Ectodermal cell (in vitro differentiated cells): ENCODE measurements at regions not wholly inside any gene's neighbourhood (a gene's known extent, or its start where the extent isn't known, plus 50 kb on each side); places are given as distances from the start of the nearest gene placed in this dataset.

Experiments
- H3K27ac ChIP-seq: 2 replicates; pipeline ENCODE4 v1.7.0; 2013; ENCODE audit warnings: mild to moderate bottlenecking, low read depth, low read length; ENCODE audit not compliant: insufficient read depth, poor library complexity, severe bottlenecking
- H3K27me3 ChIP-seq: 2 replicates; pipeline ENCODE4 v1.7.0; 2013; ENCODE audit warnings: mild to moderate bottlenecking, low read length; ENCODE audit not compliant: insufficient read depth, control insufficient read depth, poor library complexity, severe bottlenecking
- H3K36me3 ChIP-seq: one replicate; pipeline ENCODE4 v1.7.0; 2013; ENCODE audit warnings: low read length; ENCODE audit not compliant: control insufficient read depth, insufficient read depth
- H3K4me1 ChIP-seq: one replicate; pipeline ENCODE4 v1.7.0; 2013; ENCODE audit warnings: low read length; ENCODE audit not compliant: control insufficient read depth, insufficient read depth
- H3K4me3 ChIP-seq: 2 replicates; pipeline ENCODE4 v1.7.0; 2013; ENCODE audit warnings: low read depth, low read length, control low read depth; ENCODE audit not compliant: insufficient read depth
- H3K9me3 ChIP-seq: 2 replicates; pipeline ENCODE4 v1.7.0; 2013; ENCODE audit warnings: mild to moderate bottlenecking, low read length, moderate library complexity; ENCODE audit not compliant: control insufficient read depth
- WGBS, 2 experiments: methylation state at CpG; one replicate each; pipeline ENCODE4 v1.1.7; 2013; ENCODE audit warnings: missing lambda C conversion rate in 2 of 2; 5-methylcytosine and 5-hydroxymethylcytosine counted together

- H3K9me3 ChIP-seq: no peaks in the 10 kb centered on the region
- peaks cover 1% of the 10 kb centered on the region for H3K4me1 ChIP-seq
- no peak overlapping the region for H3K27ac ChIP-seq
- H3K4me3 ChIP-seq: no peak overlapping the region
- WGBS, 2 experiments: 86 to 88% methylated on average over 13 of the region's 13 CpGs
- H3K27me3 ChIP-seq: peaks cover 5% of the 10 kb centered on the region
- no peaks in the 10 kb centered on the region for H3K36me3 ChIP-seq
These were observed 78.4 kb downstream of the INHBB start for GRCh38 chr2:120424274-120424796.

DNA sequence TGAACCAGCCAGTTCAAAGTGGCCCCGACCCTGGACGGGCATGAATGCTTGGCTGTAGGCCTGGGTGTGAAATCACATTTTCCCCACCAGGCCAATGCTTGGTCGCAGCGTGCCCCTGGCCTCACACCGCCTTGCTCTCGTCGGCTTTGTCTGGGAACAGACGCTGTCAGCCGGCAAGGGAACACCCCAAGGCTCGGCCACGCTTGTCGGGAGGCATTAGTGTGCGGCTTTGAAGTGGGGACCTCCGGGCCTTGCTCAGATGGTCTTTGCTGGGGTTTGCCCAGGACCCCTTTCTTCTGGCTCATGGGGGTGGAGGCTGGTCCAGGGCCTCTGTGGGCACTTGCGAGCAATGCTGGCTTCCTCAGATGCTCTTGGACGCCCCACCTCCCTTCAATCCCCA, 79.1 kb downstream of the INHBB start:
- peaks cover 7% of the 10 kb centered on the region for H3K27me3 ChIP-seq
- H3K4me3 ChIP-seq: no peak overlapping the region
- H3K27ac ChIP-seq: no peak overlapping the region
- no peaks in the 10 kb centered on the region for H3K36me3 ChIP-seq
- H3K4me1 ChIP-seq: peaks cover 8% of the 10 kb centered on the region
- WGBS, 2 experiments: 90 to 92% methylated on average over 16 of the region's 16 CpGs
- no peaks in the 10 kb centered on the region for H3K9me3 ChIP-seq

- peaks cover 19% of the 10 kb centered on the region for H3K27me3 ChIP-seq
- no peak overlapping the region for H3K4me3 ChIP-seq
- H3K36me3 ChIP-seq: no peaks in the 10 kb centered on the region
- 74 to 81% methylated on average over 6 of the region's 6 CpGs for WGBS, 2 experiments
- peaks cover 11% of the 10 kb centered on the region for H3K4me1 ChIP-seq
- no peaks in the 10 kb centered on the region for H3K9me3 ChIP-seq
- H3K27ac ChIP-seq: no peak overlapping the region
These were observed 82.8 kb downstream of the INHBB start for GRCh38 chr2:120428748-120429147.

GRCh38 chr2:120429586-120430500, 83.9 kb downstream of the INHBB start:
- WGBS, 2 experiments: 24 to 27% methylated on average over 8 of the region's 8 CpGs
- Histone ChIP-seq H3K9me3 (no peaks in the 10 kb centered on the region), H3K27me3 (peaks cover 26% of the 10 kb centered on the region), H3K27ac (no peak overlapping the region), H3K4me1 (peaks cover 11% of the 10 kb centered on the region), H3K36me3 (no peaks in the 10 kb centered on the region), H3K4me3 (no peak overlapping the region)

- WGBS, 2 experiments: 72 to 76% methylated on average over 5 of the region's 5 CpGs
- no peak overlapping the region for H3K4me3 ChIP-seq
- H3K9me3 ChIP-seq: no peaks in the 10 kb centered on the region
- no peak overlapping the region for H3K27ac ChIP-seq
- peaks cover 11% of the 10 kb centered on the region for H3K4me1 ChIP-seq
- peaks cover 32% of the 10 kb centered on the region for H3K27me3 ChIP-seq
- H3K36me3 ChIP-seq: no peaks in the 10 kb centered on the region
These were observed 84.5 kb downstream of the INHBB start for GRCh38 chr2:120430501-120430830.

DNA sequence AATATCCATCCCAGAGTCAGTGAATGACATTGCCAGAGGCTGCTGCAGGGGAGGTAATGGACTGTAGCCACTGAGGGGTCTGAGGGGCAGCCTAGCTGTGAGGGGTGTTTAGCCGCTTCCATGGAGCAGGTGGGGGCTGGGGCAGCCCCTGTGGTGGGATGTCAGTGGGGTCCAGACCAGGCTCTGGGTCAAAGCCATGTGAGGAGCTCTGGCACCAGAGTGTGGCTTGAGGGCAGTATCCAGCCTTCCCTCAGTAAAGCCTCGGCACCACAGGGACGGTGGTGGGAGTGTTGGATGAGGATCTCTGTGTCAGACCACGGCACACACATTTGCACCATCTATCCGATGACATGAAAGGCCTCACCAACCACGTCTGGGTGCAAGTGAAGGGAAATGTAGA, 85.0 kb downstream of the INHBB start:
- no peaks in the 10 kb centered on the region for H3K9me3 ChIP-seq

GRCh38 chr2:120431386-120432292, 85.7 kb downstream of the INHBB start:
- 89 to 91% methylated on average over 20 of the region's 20 CpGs for WGBS, 2 experiments
- no peak overlapping the region for H3K4me3 ChIP-seq
- H3K4me1 ChIP-seq: peaks cover 11% of the 10 kb centered on the region
- no peaks in the 10 kb centered on the region for H3K9me3 ChIP-seq
- no peak overlapping the region for H3K27ac ChIP-seq
- H3K36me3 ChIP-seq: no peaks in the 10 kb centered on the region
- peaks cover 32% of the 10 kb centered on the region for H3K27me3 ChIP-seq

More for the DNA sequence above, 85.0 kb downstream of the INHBB start:
- Histone ChIP-seq H3K27ac (no peak overlapping the region), H3K4me3 (no peak overlapping the region), H3K4me1 (peaks cover 11% of the 10 kb centered on the region), H3K36me3 (no peaks in the 10 kb centered on the region), H3K27me3 (peaks cover 32% of the 10 kb centered on the region)
- 92 to 93% methylated on average over 6 of the region's 6 CpGs for WGBS, 2 experiments

- no peak overlapping the region for H3K27ac ChIP-seq
- no peaks in the 10 kb centered on the region for H3K36me3 ChIP-seq
- 88 to 91% methylated on average over 24 of the region's 24 CpGs for WGBS, 2 experiments
- H3K4me3 ChIP-seq: no peak overlapping the region
- peaks cover 32% of the 10 kb centered on the region for H3K27me3 ChIP-seq
- no peaks in the 10 kb centered on the region for H3K9me3 ChIP-seq
- H3K4me1 ChIP-seq: peaks cover 11% of the 10 kb centered on the region
These were observed 86.5 kb downstream of the INHBB start for GRCh38 chr2:120432293-120432975.

DNA sequence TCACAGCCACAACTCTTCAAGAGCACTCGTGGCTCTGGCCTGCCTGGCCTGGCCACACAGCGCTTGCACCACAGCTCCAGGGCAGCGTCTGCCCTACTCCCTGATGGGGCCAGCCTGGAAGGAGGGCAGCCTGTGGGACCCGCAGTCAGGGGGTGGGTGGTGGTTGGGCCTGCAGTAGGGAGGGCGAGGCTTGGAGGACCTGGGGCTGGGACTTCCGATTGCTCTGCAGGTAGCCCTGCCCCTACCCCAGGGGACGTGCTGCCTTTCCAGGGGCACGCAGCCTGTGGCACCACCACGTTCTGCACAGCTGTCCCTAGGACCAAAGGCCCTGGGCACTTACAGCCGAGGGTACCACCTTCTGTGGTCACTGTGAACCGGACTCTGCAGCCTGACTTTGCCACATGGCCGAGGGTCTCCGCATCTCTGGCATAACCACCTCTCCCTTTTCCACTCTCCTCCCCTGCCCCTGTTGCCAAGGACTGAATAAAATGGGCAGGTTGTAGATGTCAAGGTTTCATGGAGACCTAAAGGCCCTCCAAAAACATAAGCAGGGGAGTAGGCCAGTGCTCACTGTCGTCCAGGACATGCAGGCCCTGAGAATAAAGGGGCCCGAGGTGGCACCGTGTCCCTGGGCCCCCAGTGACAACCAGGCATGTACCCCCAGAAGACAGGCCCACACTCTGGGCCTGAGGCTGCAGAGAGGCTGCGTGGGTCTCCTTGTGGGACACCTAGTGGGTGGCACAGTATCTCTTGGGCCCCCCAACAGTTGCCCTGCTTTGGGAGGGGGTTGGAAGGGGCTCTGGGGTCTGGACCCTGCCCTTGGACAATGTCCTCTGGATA, 87.3 kb downstream of the INHBB start:
- peaks cover 11% of the 10 kb centered on the region for H3K4me1 ChIP-seq
- H3K27ac ChIP-seq: no peak overlapping the region
- peaks cover 37% of the 10 kb centered on the region for H3K27me3 ChIP-seq
- H3K4me3 ChIP-seq: no peak overlapping the region
- no peaks in the 10 kb centered on the region for H3K36me3 ChIP-seq
- 92 to 93% methylated on average over 17 of the region's 17 CpGs for WGBS, 2 experiments
- H3K9me3 ChIP-seq: no peaks in the 10 kb centered on the region
